PC-9 (cell line): ENCODE measurements at regions not wholly inside any gene's neighbourhood (a gene's known extent, or its start where the extent isn't known, plus 50 kb on each side); places are given as distances from the start of the nearest gene placed in this dataset.

Source experiments
- BruUV-seq: library from RNA; stranded (reverse); fragments of 400-500 nt; replicated peaks from 2 replicates; lab custom pipeline; 2021; lab: Mats Ljungman, UMichigan
- CTCF ChIA-PET: fragments of 300-600 bp; sonication (Branson Sonifier 250); formaldehyde crosslinking; loops from one replicate; lab custom pipeline; 2022; ENCODE audit warnings: antibody characterized with exemption; lab: Charles Lee
- POLR2A ChIA-PET: fragments of 300-600 bp; sonication (Branson Sonifier 250); formaldehyde crosslinking; loops from one replicate; lab custom pipeline; 2022; ENCODE audit warnings: antibody characterized with exemption; ENCODE audit not compliant: unreplicated experiment; lab: Charles Lee
- DNase-seq, 2 experiments: peaks; one replicate each; pipeline versions ENCODE4 v3.0.0 to v3.0.0-alpha.2; 2015 to 2022; ENCODE audit warnings: mixed read lengths in 1 of 2
- H2AFZ ChIP-seq: fragments of 200-600 bp; sonication (generic); 2 replicates; pipeline ENCODE4 v1.8.1; 2017; ENCODE audit warnings: antibody characterized with exemption
- H3F3A ChIP-seq: fragments of 200-600 bp; sonication (generic); 2 replicates; pipeline ENCODE4 v1.8.1; 2017; ENCODE audit warnings: antibody characterized with exemption, mild to moderate bottlenecking, low read depth; ENCODE audit not compliant: insufficient read depth
- H3K27ac ChIP-seq: fragments of 200-600 bp; sonication (generic); 2 replicates; pipeline ENCODE4 v1.6.1; 2016; ENCODE audit warnings: mixed run types
- H3K27me3 ChIP-seq: fragments of 200-600 bp; sonication (generic); 2 replicates; pipeline ENCODE4 v1.6.1; 2016; ENCODE audit warnings: low read depth, mixed run types; ENCODE audit not compliant: insufficient read depth
- H3K36me3 ChIP-seq: fragments of 200-600 bp; sonication (generic); 2 replicates; pipeline ENCODE4 v1.6.1; 2016; ENCODE audit warnings: low read depth, mixed run types
- H3K4me1 ChIP-seq: fragments of 200-600 bp; sonication (generic); replicated peaks from 2 replicates; pipeline ENCODE4 v1.6.1; 2016; ENCODE audit warnings: mixed run types; ENCODE audit not compliant: insufficient read depth
- H3K4me2 ChIP-seq: fragments of 200-600 bp; sonication (generic); 2 replicates; pipeline ENCODE4 v1.6.1; 2017; ENCODE audit warnings: mixed run types
- H3K4me3 ChIP-seq: fragments of 200-600 bp; sonication (generic); 2 replicates; pipeline ENCODE4 v1.6.1; 2016; ENCODE audit warnings: mixed run types
- H3K79me2 ChIP-seq: fragments of 200-600 bp; sonication (generic); 2 replicates; pipeline ENCODE4 v1.6.1; 2017; ENCODE audit warnings: low read depth, mixed run types
- H3K9me2 ChIP-seq: fragments of 200-600 bp; sonication (generic); 2 replicates; pipeline ENCODE4 v1.8.1; 2017; ENCODE audit warnings: mild to moderate bottlenecking; ENCODE audit not compliant: insufficient read depth
- H3K9me3 ChIP-seq: fragments of 200-600 bp; sonication (generic); 2 replicates; pipeline ENCODE4 v1.8.1; 2016; ENCODE audit warnings: low read depth; ENCODE audit not compliant: insufficient read depth
- H4K20me1 ChIP-seq: fragments of 200-600 bp; sonication (generic); 2 replicates; pipeline ENCODE4 v1.8.1; 2017; ENCODE audit not compliant: insufficient read depth
- CTCF ChIP-seq: fragments of 200-600 bp; sonication (generic); conservative IDR thresholded peaks from 2 replicates; pipeline ENCODE4 v1.6.1; 2017; ENCODE audit warnings: mixed run types, antibody characterized with exemption, mild to moderate bottlenecking, moderate library complexity
- EZH2 ChIP-seq: fragments of 200-600 bp; sonication (generic); IDR thresholded peaks from 2 replicates; pipeline ENCODE4 v1.8.0; 2017; ENCODE audit warnings: antibody characterized with exemption, low read depth
- intact Hi-C: fragments of 100-400 bp; cut with micrococcal nuclease; formaldehyde crosslinking; loops from one replicate; pipeline ENCODE4 v1.10.0; 2022; ENCODE audit not compliant: unreplicated experiment

GRCh38 chr6:81942067-81942370, 189.5 kb upstream of the TENT5A start:
- H2AFZ ChIP-seq: no peak overlapping the region
- H3K27ac ChIP-seq: no peak overlapping the region
- no peaks in the 10 kb centered on the region for H3K9me2 ChIP-seq
- DNase-seq: no peak
- peaks cover 30% of the 10 kb centered on the region for H3K4me1 ChIP-seq
- peaks cover 13% of the 10 kb centered on the region for H3F3A ChIP-seq
- H3K4me3 ChIP-seq: no peak overlapping the region
- TF ChIP-seq CTCF (no peak), EZH2 (no peak)
- ChIA-PET POLR2A (no interaction called here), CTCF (no interaction called here)
- intact Hi-C loops: no loop called here
- no peak overlapping the region for H3K4me2 ChIP-seq
- no peaks in the 10 kb centered on the region for H4K20me1 ChIP-seq
- H3K79me2 ChIP-seq: no peaks in the 10 kb centered on the region
- no peaks in the 10 kb centered on the region for H3K36me3 ChIP-seq
- no peaks in the 10 kb centered on the region for H3K27me3 ChIP-seq
- H3K9me3 ChIP-seq: no peaks in the 10 kb centered on the region
- no TSS peak for BruUV-seq

- no TSS peak for BruUV-seq
- Histone ChIP-seq H2AFZ (no peak overlapping the region), H3F3A (peaks cover 13% of the 10 kb centered on the region), H3K4me1 (peaks cover 35% of the 10 kb centered on the region), H3K27ac (no peak overlapping the region), H3K9me3 (no peaks in the 10 kb centered on the region), H3K9me2 (no peaks in the 10 kb centered on the region), H4K20me1 (no peaks in the 10 kb centered on the region), H3K4me2 (no peak overlapping the region), H3K79me2 (no peaks in the 10 kb centered on the region), H3K27me3 (no peaks in the 10 kb centered on the region), H3K4me3 (no peak overlapping the region), H3K36me3 (no peaks in the 10 kb centered on the region)
- intact Hi-C loops: no loop called here
- ChIA-PET CTCF (no interaction called here), POLR2A (interaction anchor here (0.6 kb wide), 1 partner anchor 20 kb away, joined by 3 read pairs; no protein-coding TSS in a partner anchor)
- TF ChIP-seq CTCF (no peak), EZH2 (no peak)
- DNase-seq: no peak
Measured at GRCh38 chr6:81940451-81940985, 188.0 kb upstream of the TENT5A start.

GRCh38 chr6:81939766-81940165, 187.3 kb upstream of the TENT5A start:
- Histone ChIP-seq H3K79me2 (no peaks in the 10 kb centered on the region), H4K20me1 (no peaks in the 10 kb centered on the region), H3K27ac (peak overlapping the region; percentile 96), H3K27me3 (no peaks in the 10 kb centered on the region), H3K36me3 (no peaks in the 10 kb centered on the region), H3K9me2 (no peaks in the 10 kb centered on the region), H3F3A (peaks cover 13% of the 10 kb centered on the region), H3K4me3 (no peak overlapping the region), H3K4me1 (peaks cover 35% of the 10 kb centered on the region), H3K9me3 (no peaks in the 10 kb centered on the region), H3K4me2 (peak overlapping the region; percentile 62), H2AFZ (peak overlapping the region; percentile 61; the same call in 1 of the 2 replicates)
- CTCF ChIA-PET: no interaction called here
- POLR2A ChIA-PET: interaction anchor here (0.5 to 0.6 kb wide), 2 partner anchors 21 to 42 kb away, joined by 3 read pairs; no protein-coding TSS in a partner anchor
- no TSS peak for BruUV-seq
- no peak for DNase-seq
- intact Hi-C loops: loop anchor here (2.0 to 5.0 kb wide), 3 partner anchors 45 to 187 kb away; partner anchors contain the start of gene TENT5A
- no peak for TF ChIP-seq EZH2
- no peak for TF ChIP-seq CTCF
